Forelimb muscle (tissue), 1 donor: ENCODE measurements at regions not wholly inside any gene's neighbourhood (a gene's known extent, or its start where the extent isn't known, plus 50 kb on each side); places are given as distances from the start of the nearest gene placed in this dataset.
"Not testable (repeated sequence)": the region's sequence is repeated elsewhere in the genome, so short reads cannot be mapped to it uniquely, and the experiment has no call there.

Experiments used
- DNase-seq: peaks from one replicate; pipeline ENCODE4 v3.0.0-alpha.2; 2013; ENCODE audit warnings: low read depth

DNA sequence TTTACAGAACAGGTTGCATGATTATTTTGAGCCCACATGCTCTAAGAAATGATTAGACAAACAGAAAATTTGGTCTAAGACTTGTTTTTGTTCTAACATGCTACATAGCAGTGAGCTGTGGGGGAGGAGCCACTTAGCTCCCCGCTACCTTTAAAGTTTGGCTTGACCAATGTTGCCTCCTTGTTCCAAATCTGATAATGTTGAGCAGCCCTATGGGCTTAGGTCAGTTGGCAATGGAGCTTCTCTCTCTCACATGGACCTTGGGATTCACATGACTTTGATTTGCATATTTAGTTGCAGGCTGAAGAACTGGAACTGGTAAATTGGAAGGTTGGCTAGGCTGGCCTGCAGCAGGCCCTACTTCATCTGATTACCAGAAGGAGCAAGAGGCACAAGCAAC is 116.4 kb downstream of the EBLN2 start:
- no peak for DNase-seq

DNA sequence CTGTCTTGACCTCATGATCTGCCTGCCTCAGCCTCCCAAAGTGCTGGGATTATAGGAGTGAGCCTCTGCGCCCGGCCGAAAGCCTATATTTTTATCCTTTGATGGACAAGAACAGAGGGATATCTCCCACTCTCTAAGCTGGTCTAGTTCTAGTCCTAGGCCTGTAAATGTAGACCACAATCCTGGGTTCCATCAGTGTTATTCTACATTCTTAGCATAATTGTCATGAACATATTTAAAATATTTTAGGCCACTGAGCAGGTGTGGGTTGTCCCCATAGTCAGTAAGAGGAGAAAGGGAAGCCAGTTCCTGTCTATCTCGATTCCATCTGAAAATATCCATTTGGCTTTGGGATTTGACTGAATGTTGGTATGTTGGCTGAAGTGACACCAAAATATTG is 118.1 kb downstream of the EBLN2 start:
- DNase-seq: no peak

DNA sequence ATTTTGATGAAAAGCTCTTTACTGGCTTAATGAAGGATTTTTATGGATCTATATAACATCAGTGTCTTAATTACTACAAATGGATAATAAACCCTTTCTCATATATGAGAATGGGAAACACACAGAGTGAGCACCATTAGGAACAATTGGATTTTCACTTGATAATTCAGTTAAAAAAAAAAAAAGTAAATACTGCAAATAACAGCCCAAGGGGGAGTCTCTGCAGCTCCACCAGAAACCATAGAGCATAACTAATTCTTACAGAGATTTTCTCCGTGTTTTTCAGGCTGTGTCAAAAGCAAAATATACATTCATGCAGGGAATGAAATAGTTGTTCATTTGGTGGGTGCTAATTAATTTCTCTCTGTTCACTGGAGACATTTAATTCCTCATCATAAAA is 125.3 kb downstream of the EBLN2 start:
- no peak for DNase-seq

- DNase-seq: no peak
Measured at GRCh38 chr3:73187328-73187727, 125.9 kb downstream of the EBLN2 start.

DNA sequence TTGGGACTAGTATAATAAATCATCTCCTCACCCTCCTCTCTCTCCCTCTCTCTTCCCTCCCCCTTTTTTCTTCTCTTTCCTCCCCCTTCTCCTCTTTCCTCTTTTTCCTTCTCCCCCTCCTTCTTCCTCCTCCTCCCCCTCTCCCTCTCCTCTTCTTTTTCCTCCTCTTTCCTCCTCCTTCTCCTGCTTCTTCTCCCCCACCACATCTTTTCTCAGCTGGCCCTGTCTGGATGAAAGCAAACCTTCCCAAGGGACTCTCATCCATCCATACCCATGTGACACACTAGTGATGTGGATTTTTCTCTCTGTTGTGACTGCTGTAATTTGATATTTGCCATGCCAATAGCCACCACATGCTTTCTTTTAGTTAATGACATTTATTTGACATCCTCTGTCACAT is 127.2 kb downstream of the EBLN2 start:
- no peak for DNase-seq

GRCh38 chr3:73192036-73192738 is 130.7 kb downstream of the EBLN2 start:
- DNase-seq: no peak

GRCh38 chr3:73193943-73194342 is 132.5 kb downstream of the EBLN2 start:
- DNase-seq: not testable (repeated sequence)

DNA sequence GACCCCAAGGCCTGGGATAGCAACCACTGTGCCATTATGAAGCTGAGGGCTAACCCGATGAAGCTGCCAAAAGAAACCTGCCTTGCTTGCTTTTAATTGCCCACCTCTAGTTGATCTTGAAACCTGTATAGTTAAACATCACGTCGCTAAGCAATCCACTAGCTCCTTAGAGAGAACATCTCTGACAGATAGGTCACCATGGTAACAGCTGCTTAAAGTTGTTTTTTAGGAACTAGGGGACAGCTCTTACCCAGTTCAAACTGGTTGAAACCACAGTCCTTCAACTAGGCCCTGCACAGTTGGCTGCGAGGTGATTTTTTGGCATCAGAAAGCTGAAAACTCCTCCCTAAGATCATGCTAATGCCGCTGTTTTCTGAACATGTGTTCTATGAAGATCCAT is 135.7 kb downstream of the EBLN2 start:
- DNase-seq: no peak

- no peak for DNase-seq
Measured at GRCh38 chr3:73203101-73203500, 141.6 kb downstream of the EBLN2 start.

DNA sequence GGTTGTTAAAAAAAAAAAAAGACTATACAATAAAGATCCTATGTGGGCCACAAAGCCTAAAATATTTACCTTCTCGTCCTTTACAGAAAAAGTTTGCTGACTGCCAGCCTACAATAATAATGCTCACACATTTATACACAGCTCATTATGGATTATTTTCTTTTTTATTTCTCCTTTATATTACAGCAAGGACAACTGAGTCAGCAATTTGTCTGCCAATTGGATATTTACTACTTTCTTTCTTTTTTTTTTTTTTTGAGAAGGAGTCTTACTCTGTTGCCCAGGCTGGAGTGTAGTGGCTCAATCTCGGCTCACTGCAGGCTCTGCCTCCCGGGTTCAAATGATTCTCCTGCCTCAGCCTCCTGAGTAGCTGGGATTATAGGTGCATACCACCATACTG is 142.2 kb downstream of the EBLN2 start:
- DNase-seq: no peak

- no peak for DNase-seq
Measured at GRCh38 chr3:73204841-73205240, 143.4 kb downstream of the EBLN2 start.

DNA sequence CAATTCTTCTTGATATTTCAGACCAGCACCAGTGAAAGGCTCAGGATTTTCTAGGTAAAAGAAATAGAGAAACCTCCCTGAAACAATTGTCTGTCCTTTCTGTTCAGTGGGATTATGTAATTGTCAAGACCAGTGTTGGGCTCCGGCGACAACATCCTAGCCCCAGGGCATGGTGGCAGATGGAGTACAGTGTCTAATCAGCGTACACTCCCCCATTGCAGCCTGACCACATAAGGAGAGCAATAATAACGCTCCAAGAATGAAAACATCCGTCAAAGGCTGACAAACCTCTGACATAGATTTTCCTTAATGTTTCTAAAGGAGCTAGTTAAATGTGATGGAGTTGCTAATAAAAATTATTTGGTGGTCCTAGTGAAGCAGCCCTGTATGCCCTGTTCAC is 144.6 kb downstream of the EBLN2 start:
- no peak for DNase-seq

GRCh38 chr3:73207946-73208440 is 146.5 kb downstream of the EBLN2 start:
- no peak for DNase-seq

GRCh38 chr3:73210759-73211158 is 149.3 kb downstream of the EBLN2 start:
- no peak for DNase-seq

GRCh38 chr3:73212683-73213082 is 151.2 kb downstream of the EBLN2 start:
- DNase-seq: no peak

- DNase-seq: no peak
Measured at GRCh38 chr3:73213896-73214295, 152.4 kb downstream of the EBLN2 start.

- no peak for DNase-seq
Measured at GRCh38 chr3:73214846-73215245, 153.4 kb downstream of the EBLN2 start.

DNA sequence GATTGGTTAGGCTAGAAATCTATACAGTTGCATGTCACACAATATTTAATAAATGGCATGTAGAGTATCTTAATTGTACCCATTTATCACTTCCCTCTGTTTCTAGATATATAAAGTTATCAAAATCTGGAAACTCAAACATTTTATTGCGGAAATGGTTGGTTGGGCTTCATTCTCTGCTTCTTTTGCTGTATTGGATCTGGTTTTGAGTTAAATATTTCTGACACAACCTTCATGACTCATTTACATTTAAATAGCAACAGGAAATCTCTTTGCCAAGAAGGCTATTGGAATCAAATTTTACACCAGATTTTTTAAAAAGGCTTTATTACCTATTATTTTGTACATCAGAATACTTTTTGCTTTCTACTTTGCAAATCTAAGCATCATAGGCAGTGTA is 153.8 kb downstream of the EBLN2 start:
- DNase-seq: no peak

- DNase-seq: no peak
Measured at GRCh38 chr3:73215901-73216300, 154.4 kb downstream of the EBLN2 start.

GRCh38 chr3:73216310-73216709 is 154.9 kb downstream of the EBLN2 start:
- no peak for DNase-seq

DNA sequence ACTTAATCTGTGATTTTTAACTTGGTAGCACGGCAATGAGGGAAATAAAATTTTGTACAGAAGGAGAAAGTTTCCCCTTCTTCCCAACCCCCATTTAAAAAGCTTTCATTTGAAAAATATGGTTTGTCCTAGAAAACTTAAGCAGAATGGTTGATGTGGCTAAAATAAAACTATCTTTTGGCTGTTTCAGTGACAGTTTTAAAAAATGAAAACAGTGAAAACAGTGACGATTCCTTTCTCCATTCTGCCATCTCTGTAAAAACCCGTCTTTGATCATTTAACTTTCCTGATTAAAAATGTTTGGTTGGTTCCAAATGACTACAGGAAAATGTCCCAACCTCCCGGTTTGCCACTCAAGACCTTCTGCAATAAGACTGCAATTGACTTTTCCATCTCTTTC is 160.7 kb downstream of the EBLN2 start:
- no peak for DNase-seq

- no peak for DNase-seq
Measured at GRCh38 chr3:73225146-73225855, 163.8 kb downstream of the EBLN2 start.

GRCh38 chr3:73225991-73226390 is 164.5 kb downstream of the EBLN2 start:
- no peak for DNase-seq
